PC-9 (cell line): ENCODE measurements at regions not wholly inside any gene's neighbourhood (a gene's known extent, or its start where the extent isn't known, plus 50 kb on each side); places are given as distances from the start of the nearest gene placed in this dataset.

Experiments
- EZH2 ChIP-seq: fragments of 200-600 bp; sonication (generic); IDR thresholded peaks from 2 replicates; pipeline ENCODE4 v1.8.0; 2017; ENCODE audit warnings: antibody characterized with exemption, low read depth
- TF ChIP-seq, protein P1 (sequence below): fragments of 200-600 bp; sonication (generic); conservative IDR thresholded peaks from 2 replicates; pipeline ENCODE4 v1.6.1; 2017; ENCODE audit warnings: mixed run types, antibody characterized with exemption, mild to moderate bottlenecking, moderate library complexity

DNA sequence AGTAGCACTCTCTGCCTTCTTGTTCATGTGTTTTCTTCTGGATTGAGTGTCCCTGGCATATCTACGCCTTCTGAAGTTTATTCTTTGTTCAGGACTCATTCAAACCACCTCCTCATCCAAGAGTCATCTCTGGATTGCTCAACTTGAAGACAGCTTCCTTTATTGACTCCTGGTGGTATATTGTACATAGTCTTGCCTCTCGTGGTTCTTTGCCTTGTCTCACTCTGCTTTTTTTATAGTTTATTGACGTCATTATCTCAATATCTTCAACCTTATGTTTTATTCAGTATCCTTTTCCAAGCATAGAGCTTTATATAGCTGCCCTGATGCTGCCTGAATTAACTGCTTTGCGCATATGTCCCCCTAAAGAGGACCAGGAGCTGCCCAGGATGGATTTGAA lies 161.7 kb downstream of the INSIG2 start:
- TF ChIP-seq EZH2: no peak
- TF ChIP-seq, protein P1, sequence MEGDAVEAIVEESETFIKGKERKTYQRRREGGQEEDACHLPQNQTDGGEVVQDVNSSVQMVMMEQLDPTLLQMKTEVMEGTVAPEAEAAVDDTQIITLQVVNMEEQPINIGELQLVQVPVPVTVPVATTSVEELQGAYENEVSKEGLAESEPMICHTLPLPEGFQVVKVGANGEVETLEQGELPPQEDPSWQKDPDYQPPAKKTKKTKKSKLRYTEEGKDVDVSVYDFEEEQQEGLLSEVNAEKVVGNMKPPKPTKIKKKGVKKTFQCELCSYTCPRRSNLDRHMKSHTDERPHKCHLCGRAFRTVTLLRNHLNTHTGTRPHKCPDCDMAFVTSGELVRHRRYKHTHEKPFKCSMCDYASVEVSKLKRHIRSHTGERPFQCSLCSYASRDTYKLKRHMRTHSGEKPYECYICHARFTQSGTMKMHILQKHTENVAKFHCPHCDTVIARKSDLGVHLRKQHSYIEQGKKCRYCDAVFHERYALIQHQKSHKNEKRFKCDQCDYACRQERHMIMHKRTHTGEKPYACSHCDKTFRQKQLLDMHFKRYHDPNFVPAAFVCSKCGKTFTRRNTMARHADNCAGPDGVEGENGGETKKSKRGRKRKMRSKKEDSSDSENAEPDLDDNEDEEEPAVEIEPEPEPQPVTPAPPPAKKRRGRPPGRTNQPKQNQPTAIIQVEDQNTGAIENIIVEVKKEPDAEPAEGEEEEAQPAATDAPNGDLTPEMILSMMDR: no peak
